Stimulated activated naive B cell treated with anti-CD40 and anti-IgM and Interleukin-4, amounts not matched to agents 10 μg/mL and 1 μg/mL and 100 μg/mL, for 72 hours (primary cell): ENCODE measurements at regions not wholly inside any gene's neighbourhood (a gene's known extent, or its start where the extent isn't known, plus 50 kb on each side); places are given as distances from the start of the nearest gene placed in this dataset.

ENCODE experiments used
- ATAC-seq, 2 donors: fragments of 150-1000 bp; cut with Tn5 transposase; replicated peaks; 2 replicates each; pipeline ENCODE4 v1.10.0; 2021; ENCODE audit warnings: moderate library complexity in 1 of 2
- DNase-seq: peaks from one replicate; pipeline ENCODE4 v3.0.0; 2021
- H3K27ac Mint-ChIP-seq: one replicate; pipeline ENCODE4 v1.8.0; 2022; ENCODE audit warnings: mild to moderate bottlenecking, mixed read lengths
- H3K27me3 Mint-ChIP-seq, 2 donors: one replicate each; pipeline ENCODE4 v1.8.0; 2022; ENCODE audit warnings: mixed read lengths in 2 of 2
- H3K36me3 Mint-ChIP-seq, 2 donors: one replicate each; pipeline ENCODE4 v1.8.0; 2022; ENCODE audit warnings: mixed read lengths in 2 of 2, mild to moderate bottlenecking in 1 of 2
- H3K4me1 Mint-ChIP-seq, 2 donors: one replicate each; pipeline ENCODE4 v1.8.0; 2022; ENCODE audit warnings: mixed read lengths in 2 of 2, mild to moderate bottlenecking in 1 of 2
- H3K4me3 Mint-ChIP-seq, 2 donors: one replicate each; pipeline ENCODE4 v1.8.0; 2022; ENCODE audit warnings: mild to moderate bottlenecking in 2 of 2, mixed read lengths in 2 of 2, moderate library complexity in 1 of 2
- H3K9me3 Mint-ChIP-seq, 2 donors: one replicate each; pipeline ENCODE4 v1.8.0; 2022; ENCODE audit warnings: mixed read lengths in 2 of 2, mild to moderate bottlenecking in 1 of 2

DNA sequence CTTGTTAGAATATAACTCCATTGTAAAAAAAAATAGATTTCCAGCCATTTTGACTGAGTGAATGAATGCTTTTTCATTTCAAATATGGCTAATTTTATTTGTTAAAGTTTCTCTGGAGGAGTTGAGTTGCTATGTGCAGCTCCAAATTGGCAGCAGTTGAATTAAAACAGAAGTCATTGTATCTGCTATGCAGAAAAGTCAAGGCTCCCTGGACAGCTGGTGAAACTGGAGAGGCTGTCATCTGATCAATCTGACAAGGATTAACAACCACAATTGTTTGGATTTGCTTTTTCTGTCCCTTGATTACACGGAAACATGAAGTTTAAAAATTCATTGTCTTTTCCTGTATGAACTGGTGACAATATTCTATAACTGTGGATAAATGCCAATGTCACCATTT, 713.9 kb downstream of the EFNA5 start:
- ATAC-seq (no peak), DNase-seq (no peak)
- H3K4me3 Mint-ChIP-seq: no peak overlapping the region
- no peaks in the 10 kb centered on the region for H3K27me3 Mint-ChIP-seq
- H3K9me3 Mint-ChIP-seq: peaks cover 0 to 2% of the 10 kb centered on the region in 2 donors
- no peaks in the 10 kb centered on the region for H3K36me3 Mint-ChIP-seq
- no peaks in the 10 kb centered on the region for H3K4me1 Mint-ChIP-seq
- no peak overlapping the region for H3K27ac Mint-ChIP-seq

DNA sequence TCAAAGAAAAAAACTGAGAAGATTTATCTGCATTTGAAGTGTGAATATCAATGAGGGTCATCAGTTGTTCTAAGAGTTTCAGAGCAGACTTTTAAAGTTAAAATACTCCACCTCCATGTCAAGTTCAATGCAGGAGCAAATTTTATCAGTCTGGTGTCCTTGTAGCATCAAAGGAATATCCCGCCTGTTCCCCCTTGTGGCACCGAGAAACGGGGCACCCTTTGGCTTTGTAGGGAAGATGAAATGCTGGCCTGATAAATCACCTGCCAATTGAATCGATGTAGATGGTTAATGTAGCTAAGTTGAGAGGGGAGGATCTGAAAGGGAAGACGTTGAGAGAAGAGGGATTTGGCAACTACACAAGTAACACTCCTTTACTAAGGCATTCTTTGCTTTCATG, 714.5 kb downstream of the EFNA5 start:
- no peaks in the 10 kb centered on the region for H3K4me1 Mint-ChIP-seq
- ATAC-seq (no peak), DNase-seq (no peak)
- peaks cover 0 to 2% of the 10 kb centered on the region in 2 donors for H3K9me3 Mint-ChIP-seq
- no peak overlapping the region for H3K27ac Mint-ChIP-seq
- H3K4me3 Mint-ChIP-seq: no peak overlapping the region
- H3K27me3 Mint-ChIP-seq: no peaks in the 10 kb centered on the region
- no peaks in the 10 kb centered on the region for H3K36me3 Mint-ChIP-seq

DNA sequence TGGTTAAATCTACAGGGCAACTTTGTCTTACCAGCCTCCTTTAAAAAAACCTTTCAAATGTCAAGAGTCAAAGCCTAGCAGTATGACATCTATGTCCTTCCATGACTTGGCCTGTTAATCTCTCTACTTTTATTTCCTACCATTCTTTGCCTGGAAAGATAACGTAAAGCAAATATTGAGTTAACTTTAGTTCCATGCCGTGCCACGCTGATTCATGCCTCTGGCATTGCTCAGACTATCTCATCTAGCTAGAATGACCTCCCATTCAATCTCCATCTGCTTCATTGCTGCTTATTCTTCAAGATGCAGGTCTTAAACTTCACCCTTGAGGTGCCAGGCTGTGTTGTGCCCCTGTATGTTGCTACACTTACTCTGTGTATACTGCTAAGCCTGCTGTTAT, 729.8 kb downstream of the EFNA5 start:
- Mint-ChIP-seq H3K36me3 (no peaks in the 10 kb centered on the region), H3K4me3 (no peak overlapping the region), H3K4me1 (no peaks in the 10 kb centered on the region), H3K9me3 (peaks cover 0 to 4% of the 10 kb centered on the region in 2 donors), H3K27ac (no peak overlapping the region), H3K27me3 (no peaks in the 10 kb centered on the region)
- no peak for DNase-seq
- ATAC-seq: no peak

DNA sequence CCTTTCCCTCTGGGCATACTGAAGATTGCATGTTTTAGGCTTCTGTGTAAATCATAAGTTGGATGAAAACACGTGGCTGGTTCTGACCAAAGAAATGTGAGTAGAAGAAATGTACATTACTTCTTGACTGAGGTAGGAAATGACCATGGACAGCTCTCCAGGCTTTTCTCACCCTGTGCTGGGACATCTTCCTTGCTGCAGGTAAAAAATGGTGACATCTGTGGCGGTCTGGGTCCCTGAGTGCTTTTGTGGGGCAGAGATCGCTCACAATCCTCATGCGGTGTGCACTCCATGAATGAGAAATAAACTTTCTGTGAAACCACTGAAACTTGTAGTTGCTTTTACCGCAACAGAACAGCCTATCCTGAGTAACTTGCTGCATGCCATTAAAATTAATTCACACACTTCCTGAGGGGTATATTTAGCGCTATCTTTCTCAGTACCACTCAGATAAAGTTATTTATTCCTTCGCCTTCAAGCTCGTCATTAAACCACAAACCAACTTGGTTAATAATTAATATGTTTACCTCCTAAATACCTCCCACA, 730.4 kb downstream of the EFNA5 start:
- ATAC-seq (no peak), DNase-seq (no peak)
- no peaks in the 10 kb centered on the region for H3K36me3 Mint-ChIP-seq
- H3K4me1 Mint-ChIP-seq: no peaks in the 10 kb centered on the region
- no peak overlapping the region for H3K27ac Mint-ChIP-seq
- H3K9me3 Mint-ChIP-seq: peaks cover 0 to 4% of the 10 kb centered on the region in 2 donors
- no peaks in the 10 kb centered on the region for H3K27me3 Mint-ChIP-seq
- no peak overlapping the region for H3K4me3 Mint-ChIP-seq

DNA sequence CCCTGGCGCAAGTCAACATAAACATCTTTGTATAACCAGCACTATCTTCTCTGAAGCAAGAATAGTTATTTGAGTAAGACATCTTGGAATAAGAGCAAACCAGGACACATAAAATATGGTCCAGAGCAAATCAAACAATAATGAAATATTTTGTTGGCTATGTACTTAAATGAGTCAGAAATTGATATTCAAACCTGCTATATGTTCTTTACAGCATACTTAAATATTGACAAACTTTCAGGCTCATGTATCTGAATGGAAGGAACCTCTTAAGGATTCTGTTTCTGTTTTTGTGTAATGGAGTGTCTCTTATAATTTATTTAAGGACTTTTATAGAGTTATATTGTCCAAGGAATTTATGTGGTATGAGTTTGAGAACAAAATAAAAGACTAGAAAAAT, 747.3 kb downstream of the EFNA5 start:
- no peak overlapping the region for H3K27ac Mint-ChIP-seq
- ATAC-seq: no peak
- no peak overlapping the region for H3K4me3 Mint-ChIP-seq
- peaks cover 2 to 3% of the 10 kb centered on the region in 2 donors for H3K9me3 Mint-ChIP-seq
- no peak for DNase-seq
- H3K4me1 Mint-ChIP-seq: no peaks in the 10 kb centered on the region
- no peaks in the 10 kb centered on the region for H3K27me3 Mint-ChIP-seq
- H3K36me3 Mint-ChIP-seq: no peaks in the 10 kb centered on the region

DNA sequence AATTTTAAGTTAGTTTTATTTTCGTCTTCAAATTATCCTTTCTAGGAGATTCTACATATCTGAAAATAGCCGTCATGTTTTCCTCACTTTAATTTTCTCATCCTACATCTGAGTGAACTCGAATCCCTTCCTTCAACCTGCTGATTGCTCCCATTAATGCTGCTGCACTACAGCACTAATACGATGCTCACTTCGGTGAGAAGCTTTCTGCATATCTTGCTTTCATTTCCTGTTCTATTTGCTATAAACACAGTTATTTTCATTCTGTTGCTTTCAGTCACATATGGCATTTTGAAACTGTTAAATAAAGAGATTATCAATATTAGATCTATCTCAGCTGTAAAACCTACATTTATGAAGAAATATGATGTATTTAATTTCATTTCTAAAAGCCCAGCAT, 749.2 kb downstream of the EFNA5 start:
- Mint-ChIP-seq H3K4me1 (no peaks in the 10 kb centered on the region), H3K36me3 (no peaks in the 10 kb centered on the region), H3K4me3 (no peak overlapping the region), H3K27ac (no peak overlapping the region), H3K27me3 (no peaks in the 10 kb centered on the region), H3K9me3 (peaks cover 0 to 1% of the 10 kb centered on the region in 2 donors)
- ATAC-seq (no peak), DNase-seq (no peak)

DNA sequence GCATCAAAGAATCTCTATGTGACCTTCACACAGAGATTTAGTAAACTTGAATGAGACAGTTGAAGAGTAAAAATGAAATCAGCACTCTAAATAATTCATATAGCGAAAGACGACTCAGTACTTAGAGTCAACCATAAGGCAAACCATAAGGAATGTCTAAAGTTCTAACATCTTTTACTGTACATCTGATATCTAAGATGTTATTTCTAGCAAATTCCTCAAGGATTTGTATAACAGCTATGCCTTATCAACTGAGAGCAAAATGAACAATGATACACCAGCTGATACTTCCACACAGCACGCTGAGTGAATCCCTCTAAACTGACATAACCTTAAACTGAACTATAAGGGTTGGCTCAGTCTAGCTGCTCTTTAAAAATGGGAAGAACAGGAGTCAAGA, 760.3 kb downstream of the EFNA5 start:
- ATAC-seq: no peak
- H3K4me1 Mint-ChIP-seq: no peaks in the 10 kb centered on the region
- H3K9me3 Mint-ChIP-seq: no peaks in the 10 kb centered on the region
- no peak overlapping the region for H3K27ac Mint-ChIP-seq
- H3K27me3 Mint-ChIP-seq: no peaks in the 10 kb centered on the region
- no peak overlapping the region for H3K4me3 Mint-ChIP-seq
- no peak for DNase-seq
- H3K36me3 Mint-ChIP-seq: no peaks in the 10 kb centered on the region

DNA sequence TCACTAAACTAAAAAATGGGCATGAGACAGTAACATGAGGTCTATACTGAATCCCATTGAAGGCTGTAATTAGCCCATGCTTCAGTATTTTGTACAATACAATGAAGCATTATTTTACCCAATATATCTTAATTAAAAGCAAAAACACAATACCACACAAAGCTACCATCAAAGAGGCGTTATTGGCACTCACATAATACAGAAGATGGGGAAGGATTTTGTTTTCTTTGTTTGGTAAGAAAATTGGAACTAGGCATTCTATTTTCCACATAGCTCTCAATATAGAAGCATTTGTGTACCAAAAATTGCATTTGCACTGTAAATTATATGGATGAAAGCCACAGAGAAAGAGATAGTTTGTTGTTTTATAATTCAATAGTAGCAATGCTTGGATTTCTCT, 761.0 kb downstream of the EFNA5 start:
- DNase-seq (no peak), ATAC-seq (no peak)
- H3K36me3 Mint-ChIP-seq: no peaks in the 10 kb centered on the region
- H3K4me3 Mint-ChIP-seq: no peak overlapping the region
- no peaks in the 10 kb centered on the region for H3K9me3 Mint-ChIP-seq
- no peaks in the 10 kb centered on the region for H3K4me1 Mint-ChIP-seq
- H3K27ac Mint-ChIP-seq: no peak overlapping the region
- H3K27me3 Mint-ChIP-seq: no peaks in the 10 kb centered on the region

DNA sequence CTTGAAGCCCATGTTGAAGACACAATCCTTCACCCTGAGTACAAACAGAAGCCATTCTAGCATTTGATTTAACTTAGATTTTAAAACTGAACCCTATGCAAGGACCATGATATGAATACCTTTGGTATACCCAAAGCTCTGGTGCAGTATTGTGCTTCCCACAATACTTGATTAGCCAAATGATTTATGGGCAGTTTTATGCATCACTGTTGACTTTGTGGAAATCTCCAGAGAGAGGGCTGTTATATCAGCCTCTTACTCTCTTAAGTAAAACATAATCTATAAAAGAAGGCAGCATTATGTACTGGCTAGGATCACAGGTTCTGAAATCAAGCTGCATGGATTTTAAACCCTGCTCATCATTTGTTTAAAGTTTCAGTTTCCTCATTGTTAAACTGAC, 762.8 kb downstream of the EFNA5 start:
- Mint-ChIP-seq H3K4me1 (no peaks in the 10 kb centered on the region), H3K4me3 (no peak overlapping the region), H3K36me3 (no peaks in the 10 kb centered on the region), H3K27me3 (no peaks in the 10 kb centered on the region), H3K27ac (no peak overlapping the region), H3K9me3 (peaks cover 0 to 4% of the 10 kb centered on the region in 2 donors)
- ATAC-seq (no peak), DNase-seq (no peak)

DNA sequence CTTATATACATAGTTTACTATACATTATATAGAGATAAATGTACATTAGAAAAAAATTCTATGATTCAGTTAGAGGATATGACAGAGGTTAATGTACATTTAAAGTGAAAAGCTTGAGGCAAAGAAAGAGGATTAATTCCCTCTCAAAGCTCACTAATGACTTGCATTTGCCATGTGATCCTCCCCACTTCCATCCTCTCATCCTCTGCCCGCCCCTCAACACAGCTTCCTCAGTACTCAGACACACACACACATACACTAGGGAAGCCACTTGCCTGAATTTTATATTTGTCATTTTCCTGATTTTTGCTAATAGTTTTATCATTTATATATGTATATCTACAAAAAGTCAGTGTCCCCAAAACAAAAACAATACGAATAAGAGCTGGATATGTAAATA, 764.5 kb downstream of the EFNA5 start:
- ATAC-seq: no peak
- H3K4me1 Mint-ChIP-seq: no peaks in the 10 kb centered on the region
- no peak for DNase-seq
- no peaks in the 10 kb centered on the region for H3K36me3 Mint-ChIP-seq
- peaks cover 0 to 4% of the 10 kb centered on the region in 2 donors for H3K9me3 Mint-ChIP-seq
- no peaks in the 10 kb centered on the region for H3K27me3 Mint-ChIP-seq
- no peak overlapping the region for H3K4me3 Mint-ChIP-seq
- H3K27ac Mint-ChIP-seq: no peak overlapping the region

DNA sequence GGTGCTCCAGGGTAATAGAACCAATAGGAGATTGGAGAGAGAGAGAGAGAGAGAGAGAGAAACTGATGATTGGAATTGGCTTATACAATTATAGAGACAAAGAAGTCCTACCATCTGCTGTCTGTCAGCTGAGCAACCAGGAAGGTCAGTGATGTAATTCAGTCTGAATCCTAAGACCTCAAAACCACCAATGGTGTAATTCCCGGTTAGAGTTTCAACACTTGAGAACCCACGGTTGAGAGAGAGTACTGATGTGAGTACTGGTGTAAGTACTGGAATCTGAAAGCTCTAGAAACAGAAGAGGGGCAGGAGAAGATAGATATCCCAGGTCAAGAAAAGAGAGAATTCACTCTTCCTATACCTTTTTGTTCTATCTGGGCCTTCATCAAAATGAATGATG, 775.8 kb downstream of the EFNA5 start:
- no peaks in the 10 kb centered on the region for H3K4me1 Mint-ChIP-seq
- no peaks in the 10 kb centered on the region for H3K9me3 Mint-ChIP-seq
- no peak for ATAC-seq
- no peak overlapping the region for H3K4me3 Mint-ChIP-seq
- DNase-seq: no peak
- H3K36me3 Mint-ChIP-seq: no peaks in the 10 kb centered on the region
- H3K27me3 Mint-ChIP-seq: no peaks in the 10 kb centered on the region
- H3K27ac Mint-ChIP-seq: no peak overlapping the region

DNA sequence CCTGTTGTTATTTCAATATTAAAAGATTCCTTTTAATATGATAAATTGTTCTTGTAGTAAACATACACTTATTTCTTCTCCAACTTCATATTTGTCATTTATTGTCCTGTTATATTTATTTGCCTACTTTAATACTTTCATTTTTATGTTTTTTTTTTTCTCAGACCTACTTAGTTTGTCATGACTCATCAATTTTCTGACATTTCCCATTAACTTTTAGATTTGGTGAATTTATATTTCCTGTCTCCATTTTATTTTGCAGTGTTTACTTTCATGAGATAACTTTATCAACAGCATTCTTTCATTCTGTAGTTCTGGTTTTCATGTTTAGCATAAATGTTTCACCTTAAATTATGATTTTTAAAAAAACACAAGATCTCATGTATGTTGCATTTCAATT, 788.7 kb downstream of the EFNA5 start:
- Mint-ChIP-seq H3K9me3 (no peaks in the 10 kb centered on the region), H3K36me3 (no peaks in the 10 kb centered on the region), H3K4me3 (no peak overlapping the region), H3K27ac (no peak overlapping the region), H3K4me1 (no peaks in the 10 kb centered on the region), H3K27me3 (no peaks in the 10 kb centered on the region)
- ATAC-seq: no peak
- DNase-seq: no peak

DNA sequence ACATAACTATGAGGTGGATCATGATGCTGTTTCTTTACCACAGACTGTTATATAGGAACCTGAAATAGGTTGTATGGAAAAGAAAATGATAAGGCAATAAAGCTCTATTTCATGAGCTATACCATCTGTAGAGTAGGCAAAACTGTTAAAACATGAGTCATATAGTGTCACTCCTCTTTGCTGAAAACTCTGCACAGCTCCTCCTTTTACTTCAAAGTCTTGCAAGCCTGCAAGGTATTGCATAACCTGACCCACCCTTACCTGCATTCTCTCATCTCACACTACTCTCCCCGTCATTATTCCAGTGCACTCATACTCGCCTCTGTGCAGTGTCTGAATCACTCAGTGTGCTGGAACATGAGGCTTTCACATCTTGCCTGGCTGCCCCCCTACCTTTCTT, 790.1 kb downstream of the EFNA5 start:
- no peak overlapping the region for H3K27ac Mint-ChIP-seq
- H3K27me3 Mint-ChIP-seq: no peaks in the 10 kb centered on the region
- peaks cover 5 to 7% of the 10 kb centered on the region in 2 donors for H3K9me3 Mint-ChIP-seq
- DNase-seq: no peak
- H3K4me3 Mint-ChIP-seq: no peak overlapping the region
- no peaks in the 10 kb centered on the region for H3K4me1 Mint-ChIP-seq
- H3K36me3 Mint-ChIP-seq: no peaks in the 10 kb centered on the region
- no peak for ATAC-seq

DNA sequence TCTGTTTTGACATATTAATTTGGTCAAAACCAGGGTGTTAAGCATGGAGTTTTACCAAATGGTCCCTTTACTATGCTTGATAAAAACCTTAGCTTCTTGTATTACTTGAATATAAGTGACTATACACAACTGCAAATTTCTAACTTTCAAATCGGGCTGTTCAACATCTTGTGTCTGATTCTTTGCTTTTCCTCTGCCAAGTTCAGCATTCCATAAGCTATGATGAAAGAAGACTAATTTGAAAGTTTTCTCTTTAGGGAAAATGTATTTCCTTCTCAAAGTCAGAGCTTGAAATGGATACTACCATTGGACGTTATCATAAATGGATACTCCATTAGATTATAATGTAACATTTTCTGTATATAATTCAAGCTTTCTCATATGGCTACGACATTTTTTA, 792.9 kb downstream of the EFNA5 start:
- no peaks in the 10 kb centered on the region for H3K36me3 Mint-ChIP-seq
- no peaks in the 10 kb centered on the region for H3K27me3 Mint-ChIP-seq
- H3K4me3 Mint-ChIP-seq: no peak overlapping the region
- H3K4me1 Mint-ChIP-seq: no peaks in the 10 kb centered on the region
- ATAC-seq (no peak), DNase-seq (no peak)
- H3K9me3 Mint-ChIP-seq: peaks cover 5 to 7% of the 10 kb centered on the region in 2 donors
- H3K27ac Mint-ChIP-seq: no peak overlapping the region

DNA sequence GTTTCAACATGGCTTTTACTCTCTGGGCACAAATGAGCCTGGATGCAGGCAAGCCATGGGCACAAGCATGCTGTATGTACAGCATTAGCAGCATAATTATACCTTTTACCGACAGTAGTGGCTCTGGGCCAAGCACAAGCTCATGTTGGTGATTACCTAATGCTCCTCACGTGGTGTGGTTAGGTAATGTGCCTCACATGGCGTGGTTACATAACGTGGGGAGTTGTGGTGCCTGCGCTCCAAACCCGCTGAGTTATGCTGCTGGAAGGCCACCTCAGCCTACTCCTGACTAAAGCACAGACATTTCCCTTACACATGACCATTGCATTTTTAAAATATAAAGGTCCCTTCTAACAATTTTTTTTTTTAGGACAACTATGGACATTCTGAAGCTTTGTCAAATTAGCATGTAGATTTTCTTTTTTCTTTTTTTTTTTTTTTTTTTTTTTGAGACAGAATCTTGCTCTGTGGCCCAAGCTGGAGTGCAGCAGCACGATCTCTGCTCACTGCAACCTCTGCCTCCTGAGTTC, 794.0 kb downstream of the EFNA5 start:
- DNase-seq: no peak
- no peaks in the 10 kb centered on the region for H3K27me3 Mint-ChIP-seq

DNA sequence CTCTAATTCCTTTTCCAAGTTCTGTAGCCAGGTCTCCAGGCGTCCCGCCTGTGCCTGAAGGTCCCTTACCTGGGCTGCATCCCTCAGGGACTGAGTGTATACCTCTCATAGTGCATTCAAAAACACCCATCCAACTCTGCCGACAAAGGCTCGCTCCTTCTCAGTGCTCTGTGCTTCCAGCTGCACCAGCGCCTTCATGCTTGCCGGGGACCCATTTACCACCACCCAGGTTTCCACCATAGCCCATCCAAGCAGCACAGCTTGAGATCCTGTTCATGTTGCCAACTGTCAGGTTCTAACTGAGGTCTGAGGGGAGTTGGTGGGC, 794.5 kb downstream of the EFNA5 start:
- DNase-seq (no peak), ATAC-seq (no peak)
- Mint-ChIP-seq H3K36me3 (no peaks in the 10 kb centered on the region), H3K27me3 (no peaks in the 10 kb centered on the region), H3K9me3 (peaks cover 5 to 7% of the 10 kb centered on the region in 2 donors), H3K4me1 (no peaks in the 10 kb centered on the region), H3K4me3 (no peak overlapping the region), H3K27ac (no peak overlapping the region)

More for the DNA sequence above, 794.0 kb downstream of the EFNA5 start:
- Mint-ChIP-seq H3K36me3 (no peaks in the 10 kb centered on the region), H3K4me1 (no peaks in the 10 kb centered on the region), H3K9me3 (peaks cover 5 to 7% of the 10 kb centered on the region in 2 donors), H3K4me3 (no peak overlapping the region), H3K27ac (no peak overlapping the region)
- no peak for ATAC-seq
